UCSD-AML1 (cell line): ENCODE measurements at regions not wholly inside any gene's neighbourhood (a gene's known extent, or its start where the extent isn't known, plus 50 kb on each side); places are given as distances from the start of the nearest gene placed in this dataset.

Experiments
- DNase-seq: peaks from one replicate; lab custom pipeline; 2025; ENCODE audit not compliant: unreplicated experiment; lab: John Stamatoyannopoulos, UW

DNA sequence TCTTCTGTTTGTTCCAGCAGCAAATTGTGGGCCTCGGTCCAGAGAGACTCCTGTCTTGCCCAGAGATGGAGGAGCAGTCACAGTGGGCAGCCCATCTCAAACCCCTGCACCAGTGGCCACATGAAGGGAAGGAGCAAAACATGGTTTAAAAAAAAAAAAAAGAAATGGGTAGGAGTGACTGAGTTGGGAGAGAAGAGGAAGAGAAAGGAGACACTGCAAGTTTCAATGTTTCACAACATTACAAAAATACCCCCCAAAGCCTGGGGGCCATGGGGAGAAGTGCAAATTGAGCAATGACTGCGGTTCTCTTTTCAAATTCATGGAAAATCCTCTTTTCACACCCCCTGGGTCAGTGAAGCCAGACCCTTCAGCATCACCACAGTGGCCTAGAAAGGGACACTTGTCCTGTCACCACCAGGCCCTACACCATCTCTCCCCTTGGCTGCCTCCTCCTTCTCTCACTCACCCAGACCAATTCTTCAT lies 117.1 kb downstream of the ZFP36L2 start:
- no peak for DNase-seq

DNA sequence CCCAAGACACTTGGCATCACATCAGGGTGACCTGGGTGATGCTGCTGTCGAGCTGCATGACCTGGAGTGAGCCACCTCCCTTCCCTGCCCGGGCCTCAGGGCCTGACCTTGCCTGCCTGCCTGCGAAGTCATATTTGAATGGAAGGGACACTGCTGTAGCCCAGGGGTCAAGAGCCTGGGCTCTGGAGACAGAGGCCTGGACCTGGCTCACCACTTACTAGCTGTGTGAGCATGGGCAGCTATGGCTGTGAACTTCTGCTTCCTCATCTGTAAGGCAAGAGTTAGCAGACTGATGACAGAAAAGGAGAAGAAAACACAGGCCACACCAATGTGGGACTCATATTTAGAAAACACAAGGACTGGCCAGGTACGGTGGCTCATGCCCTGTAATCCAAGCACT lies 118.7 kb downstream of the ZFP36L2 start:
- no peak for DNase-seq

DNA sequence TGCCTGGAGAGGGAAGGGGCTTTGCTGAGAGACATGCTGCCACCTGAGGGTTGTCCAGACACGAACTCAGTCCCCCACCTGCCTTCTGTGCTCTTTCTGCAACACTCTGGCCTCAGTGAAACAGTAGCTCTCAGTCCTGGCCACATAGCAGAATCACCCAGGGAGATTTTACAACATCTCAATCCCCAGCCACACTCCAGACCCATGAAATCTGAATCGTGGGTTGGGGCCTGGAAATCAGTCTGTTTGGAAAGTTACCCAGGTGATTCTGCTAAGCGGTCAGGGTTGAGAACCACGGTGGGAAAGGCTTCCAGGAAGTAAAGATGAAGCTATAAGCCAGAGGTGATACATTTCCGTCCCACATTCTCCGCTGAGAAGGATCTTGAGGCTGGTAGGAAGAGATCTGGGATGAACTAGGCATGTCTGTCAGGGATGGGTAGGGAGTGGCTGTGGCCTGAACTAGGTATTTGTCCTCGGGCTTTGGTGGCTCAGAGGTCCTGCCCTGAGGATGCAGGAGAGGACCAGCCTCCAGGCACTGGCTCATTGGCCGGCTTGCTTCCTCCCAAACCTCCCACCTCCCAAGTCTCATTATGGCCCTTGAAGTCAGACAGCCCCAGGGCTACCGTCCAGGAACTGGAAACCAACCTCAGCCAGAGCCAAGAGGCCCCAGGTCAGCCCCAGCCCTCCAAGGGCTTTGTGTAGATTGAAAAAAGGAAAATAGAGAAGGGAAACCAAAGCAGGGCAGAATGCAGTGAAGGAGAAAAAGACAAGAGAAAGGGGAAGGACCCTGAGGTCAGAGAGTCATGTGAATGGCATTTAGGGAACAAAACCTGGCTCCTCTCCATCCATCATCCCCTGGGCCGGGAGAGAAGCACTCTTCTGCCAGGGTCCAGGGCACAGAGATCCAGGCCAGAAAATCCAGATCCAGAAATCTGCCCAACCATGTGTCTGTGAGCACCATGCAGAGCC lies 119.6 kb downstream of the ZFP36L2 start:
- no peak for DNase-seq

DNA sequence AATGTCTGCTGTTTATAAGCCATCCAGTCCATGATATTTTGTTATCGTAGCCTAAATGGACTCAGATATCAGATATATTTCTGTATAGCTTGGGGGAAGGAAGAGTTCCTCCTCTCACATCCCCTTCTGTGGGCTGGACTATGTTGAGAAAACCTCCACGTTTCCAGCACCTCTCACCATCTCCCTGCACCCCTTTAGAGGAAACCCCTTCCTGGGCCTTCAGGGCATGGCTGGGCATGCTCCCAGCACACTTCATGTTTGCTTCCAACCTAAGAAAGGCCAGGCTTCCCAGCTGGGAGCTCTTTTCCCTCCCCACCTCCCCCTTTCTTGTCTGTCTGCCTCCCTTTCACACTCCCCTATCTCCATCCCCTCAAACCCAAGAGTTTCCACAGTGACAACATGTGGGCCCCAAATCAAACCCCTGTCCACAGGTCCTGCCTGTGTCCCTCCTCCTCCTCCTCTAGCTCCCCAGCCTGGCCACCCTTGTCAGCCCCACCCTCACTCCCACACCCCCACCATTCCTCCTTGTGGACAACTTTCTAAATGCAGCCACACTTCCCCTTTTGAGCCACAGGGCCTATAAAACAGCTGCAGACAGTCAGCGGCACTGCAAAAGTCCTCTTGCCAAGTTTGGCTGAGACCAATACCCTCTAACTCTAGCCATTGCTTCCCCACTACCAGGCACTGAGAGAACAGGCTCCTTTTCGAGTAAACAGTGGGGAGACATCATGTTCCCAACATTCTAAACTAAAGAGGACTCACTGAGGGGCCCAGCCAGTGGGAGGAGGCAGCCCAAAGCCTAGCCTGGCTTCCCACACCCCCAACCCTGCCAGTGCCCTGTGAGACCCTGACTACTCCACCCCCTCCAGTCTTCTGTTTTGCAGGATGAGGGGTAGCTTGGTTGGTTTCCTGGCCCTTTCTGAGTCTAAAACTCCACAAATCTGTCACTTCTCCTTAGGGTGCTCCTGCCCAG lies 120.5 kb downstream of the ZFP36L2 start:
- DNase-seq, result peak; percentile 73

DNA sequence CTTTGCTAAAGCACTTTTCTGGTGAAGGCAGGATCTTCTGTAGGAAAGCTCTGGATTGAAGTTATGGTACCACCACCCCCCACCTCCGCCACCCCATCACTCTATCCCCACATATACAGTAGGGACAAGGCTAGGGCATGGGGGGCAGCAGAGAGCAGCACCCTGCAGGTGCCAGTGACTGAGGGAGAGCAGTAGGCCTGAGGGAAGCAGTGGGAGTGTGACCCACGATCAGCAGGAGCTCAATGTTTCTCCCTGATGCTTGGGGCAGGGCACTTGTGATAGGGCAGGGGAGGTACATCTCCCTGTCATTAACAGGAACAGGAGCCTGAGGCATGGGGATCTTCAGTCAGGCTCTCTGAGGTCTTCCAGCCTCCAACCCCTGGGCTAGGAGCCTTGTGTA lies 121.6 kb downstream of the ZFP36L2 start:
- no peak for DNase-seq

DNA sequence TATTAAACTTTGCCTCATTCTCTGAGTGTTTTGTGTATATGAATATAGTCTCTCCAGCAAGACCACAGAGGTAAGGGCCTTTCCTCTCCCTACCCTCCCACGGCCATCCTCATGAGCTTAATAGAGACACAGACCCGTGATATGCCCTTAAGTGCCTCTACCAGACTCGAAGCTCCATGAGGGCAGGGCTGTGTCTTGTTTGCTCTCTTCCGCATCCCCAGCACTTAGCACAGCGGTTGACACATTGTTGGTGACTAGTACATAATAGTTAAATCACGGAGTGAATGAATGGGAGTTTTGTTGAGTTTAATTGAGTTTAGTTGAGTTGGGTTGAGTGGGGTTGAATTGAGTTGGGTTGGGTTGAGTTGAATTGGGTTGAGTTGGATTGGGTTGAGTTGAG lies 122.3 kb downstream of the ZFP36L2 start:
- DNase-seq, result no peak

- no peak for DNase-seq
Observed at GRCh38 chr2:43103093-43103404, 123.4 kb downstream of the ZFP36L2 start.

GRCh38 chr2:43102366-43103092 lies 123.9 kb downstream of the ZFP36L2 start:
- no peak for DNase-seq

GRCh38 chr2:43101751-43102150 lies 124.7 kb downstream of the ZFP36L2 start:
- no peak for DNase-seq

GRCh38 chr2:43100883-43101662 lies 125.3 kb downstream of the ZFP36L2 start:
- no peak for DNase-seq

DNA sequence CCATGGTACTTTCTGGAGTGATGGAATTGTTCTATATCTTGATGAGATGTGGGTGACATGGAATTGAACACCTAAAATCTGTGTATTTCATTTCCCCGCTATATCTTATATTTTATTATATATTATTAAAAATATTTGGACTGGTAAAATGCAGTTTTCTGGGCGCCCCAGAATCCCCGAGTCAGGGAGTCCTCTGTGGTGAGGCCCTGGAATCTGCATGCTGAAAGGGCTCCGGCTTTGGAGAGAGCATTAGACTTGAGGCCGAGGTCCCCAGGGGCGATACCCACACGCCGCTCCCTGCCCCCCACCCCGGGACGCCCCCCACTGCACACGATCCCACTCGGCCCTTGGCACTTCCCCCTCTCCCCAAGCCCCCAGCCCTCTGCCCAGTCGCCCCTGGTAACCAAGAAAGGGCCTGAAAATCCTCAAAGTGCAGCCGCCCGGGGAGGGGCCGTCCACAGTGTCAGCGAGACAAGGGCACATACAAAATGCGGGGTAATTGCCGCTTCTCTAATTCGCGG lies 126.0 kb downstream of the ZFP36L2 start:
- no peak for DNase-seq

- DNase-seq, result no peak
Observed at GRCh38 chr2:43099797-43100196, 126.6 kb downstream of the ZFP36L2 start.

- DNase-seq, result no peak
Observed at GRCh38 chr2:43098539-43098938, 127.9 kb downstream of the ZFP36L2 start.

GRCh38 chr2:43097644-43098408 lies 128.6 kb downstream of the ZFP36L2 start:
- DNase-seq, result no peak

DNA sequence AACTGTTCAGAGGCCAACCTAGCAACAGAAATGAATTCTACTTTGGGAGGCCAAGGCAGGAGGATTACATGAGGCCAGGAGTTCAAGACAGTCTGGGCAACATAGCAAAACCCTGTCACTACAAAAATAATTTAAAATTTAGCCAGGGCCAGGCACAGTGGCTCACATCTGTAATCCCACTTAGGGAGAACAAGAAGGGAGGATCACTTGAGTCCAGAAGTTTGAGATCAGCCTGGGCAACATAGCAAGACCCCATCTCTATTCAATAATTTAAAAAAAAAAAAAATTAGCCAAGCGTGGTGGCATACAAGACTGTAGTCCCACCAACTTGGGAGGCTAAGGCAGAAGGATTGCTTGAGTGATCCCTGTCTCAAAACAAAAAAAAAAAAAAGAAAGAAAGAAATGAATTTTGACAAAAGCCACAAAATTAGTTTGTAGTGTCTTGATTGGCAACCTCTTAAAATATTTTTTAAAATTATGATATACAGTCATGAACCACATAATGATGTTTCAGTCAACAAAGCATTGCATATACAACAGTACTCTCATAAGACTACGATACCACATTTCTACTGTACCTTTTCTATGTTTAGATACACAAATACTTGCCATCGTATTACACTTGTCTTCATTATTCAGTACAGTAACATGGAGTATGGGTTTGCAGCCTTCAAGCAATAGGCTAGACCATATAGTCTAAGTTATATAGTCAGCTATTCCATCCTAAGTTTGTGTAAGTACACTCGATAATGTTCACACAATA lies 130.7 kb downstream of the ZFP36L2 start:
- DNase-seq, result no peak

- no peak for DNase-seq
Observed at GRCh38 chr2:43092520-43093179, 133.8 kb downstream of the ZFP36L2 start.

DNA sequence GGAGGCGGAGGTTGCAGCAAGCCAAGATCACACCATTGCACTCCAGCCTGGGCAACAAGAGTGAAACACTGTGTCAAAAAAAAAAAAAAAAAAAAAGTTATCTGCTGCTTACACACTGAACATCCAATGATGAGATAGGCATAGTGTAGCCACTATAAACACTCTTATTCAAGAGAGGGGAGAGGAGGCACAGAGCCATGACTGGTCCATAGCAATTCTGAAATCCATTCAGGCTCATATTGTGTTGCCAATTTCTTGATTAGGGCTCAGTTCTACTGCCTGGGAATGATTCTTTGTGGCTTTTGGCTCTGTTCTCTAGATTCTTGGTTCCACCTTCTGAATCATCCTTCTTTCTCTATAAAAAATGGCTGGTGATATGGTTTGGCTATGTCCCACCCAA lies 136.1 kb downstream of the ZFP36L2 start:
- DNase-seq, result no peak
